Ovary (tissue), 3 donors: ENCODE measurements at regions not wholly inside any gene's neighbourhood (a gene's known extent, or its start where the extent isn't known, plus 50 kb on each side); places are given as distances from the start of the nearest gene placed in this dataset.

ENCODE experiments used
- EP300 ChIP-seq: sonication (generic); formaldehyde crosslinking; IDR thresholded peaks from one replicate; pipeline ENCODE4 v1.6.1; 2017; ENCODE audit warnings: antibody characterized with exemption
- POLR2A ChIP-seq: fragments of 450-650 bp; IDR thresholded peaks from one replicate; pipeline ENCODE4 v1.6.1; 2017; ENCODE audit warnings: antibody characterized with exemption, mild to moderate bottlenecking, moderate library complexity
- TF ChIP-seq, protein P1 (sequence below), 3 donors: fragments of 450-650 bp in 2 of 3; fragments of 200-600 bp in 1 of 3; IDR thresholded peaks; one replicate each; pipeline versions ENCODE4 v1.5.1 to v1.8.0; 2016 to 2022; ENCODE audit warnings: antibody characterized with exemption in 3 of 3, mild to moderate bottlenecking in 1 of 3
- donor health status: DM: no; HTN: no; CAD: no.

GRCh38 chr21:26751305-26751704, 93.9 kb downstream of the ADAMTS1 start:
- no peak for TF ChIP-seq POLR2A
- TF ChIP-seq, protein P1, sequence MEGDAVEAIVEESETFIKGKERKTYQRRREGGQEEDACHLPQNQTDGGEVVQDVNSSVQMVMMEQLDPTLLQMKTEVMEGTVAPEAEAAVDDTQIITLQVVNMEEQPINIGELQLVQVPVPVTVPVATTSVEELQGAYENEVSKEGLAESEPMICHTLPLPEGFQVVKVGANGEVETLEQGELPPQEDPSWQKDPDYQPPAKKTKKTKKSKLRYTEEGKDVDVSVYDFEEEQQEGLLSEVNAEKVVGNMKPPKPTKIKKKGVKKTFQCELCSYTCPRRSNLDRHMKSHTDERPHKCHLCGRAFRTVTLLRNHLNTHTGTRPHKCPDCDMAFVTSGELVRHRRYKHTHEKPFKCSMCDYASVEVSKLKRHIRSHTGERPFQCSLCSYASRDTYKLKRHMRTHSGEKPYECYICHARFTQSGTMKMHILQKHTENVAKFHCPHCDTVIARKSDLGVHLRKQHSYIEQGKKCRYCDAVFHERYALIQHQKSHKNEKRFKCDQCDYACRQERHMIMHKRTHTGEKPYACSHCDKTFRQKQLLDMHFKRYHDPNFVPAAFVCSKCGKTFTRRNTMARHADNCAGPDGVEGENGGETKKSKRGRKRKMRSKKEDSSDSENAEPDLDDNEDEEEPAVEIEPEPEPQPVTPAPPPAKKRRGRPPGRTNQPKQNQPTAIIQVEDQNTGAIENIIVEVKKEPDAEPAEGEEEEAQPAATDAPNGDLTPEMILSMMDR (IDR thresholded peaks at IDR 0.05): no peak
- TF ChIP-seq EP300: no peak
